ENCODE measurements at regions not wholly inside any gene's neighbourhood (a gene's known extent, or its start where the extent isn't known, plus 50 kb on each side); places are given as distances from the start of the nearest gene placed in this dataset.
"Not testable (repeated sequence)": the region's sequence is repeated elsewhere in the genome, so short reads cannot be mapped to it uniquely, and the experiment has no call there.

GRCh38 chr9:67168530-67169157 lies 176.3 kb upstream of the SPATA31A3 start:
- BruUV-seq (replicated peaks); POLR2A ChIA-PET: not testable (repeated sequence)
- peak; percentile 79 for ATAC-seq

GRCh38 chr9:67166335-67166734 lies 174.0 kb upstream of the SPATA31A3 start:
- not testable (repeated sequence) for ATAC-seq; H3K27me3 ChIP-seq (ENCODE audit: control insufficient read depth, insufficient read depth, low read length)

More at GRCh38 chr9:67168530-67169157, 176.3 kb upstream of the SPATA31A3 start:
- DNase-seq (ENCODE audit: low read depth, low spot score); CTCF ChIA-PET; in situ Hi-C loops (cut with HindIII; ENCODE audit: low pct_unique_long_range_greater_than_20kb, low sequenced_read_pairs); H3K36me3 ChIP-seq (ENCODE audit: control insufficient read depth, insufficient read depth, low read length); H3K9me3 ChIP-seq (ENCODE audit: control insufficient read depth, insufficient read depth, low read depth, low read length); intact Hi-C loops (cut with micrococcal nuclease; ENCODE audit: unreplicated experiment); H3K27me3 ChIP-seq (ENCODE audit: control insufficient read depth, insufficient read depth, low read length); H3K4me1 ChIP-seq (ENCODE audit: control insufficient read depth, insufficient read depth, low read length); H3K27ac ChIP-seq (ENCODE audit: low read length); H3K4me3 ChIP-seq (ENCODE audit: low read depth in 2 of 2, low read length in 2 of 2): not testable (repeated sequence)

GRCh38 chr9:67162827-67163226 lies 170.5 kb upstream of the SPATA31A3 start:
- H3K4me3 ChIP-seq (ENCODE audit: low read depth in 2 of 2, low read length in 2 of 2); in situ Hi-C loops (cut with HindIII; ENCODE audit: low pct_unique_long_range_greater_than_20kb, low sequenced_read_pairs); DNase-seq (ENCODE audit: low read depth, low spot score); intact Hi-C loops (cut with micrococcal nuclease; ENCODE audit: unreplicated experiment); H3K36me3 ChIP-seq (ENCODE audit: control insufficient read depth, insufficient read depth, low read length); POLR2A ChIA-PET; H3K9me3 ChIP-seq (ENCODE audit: control insufficient read depth, insufficient read depth, low read depth, low read length); BruUV-seq (replicated peaks); H3K27me3 ChIP-seq (ENCODE audit: control insufficient read depth, insufficient read depth, low read length); ATAC-seq; H3K4me1 ChIP-seq (ENCODE audit: control insufficient read depth, insufficient read depth, low read length); H3K27ac ChIP-seq (ENCODE audit: low read length); CTCF ChIA-PET: not testable (repeated sequence)

More at GRCh38 chr9:67166335-67166734, 174.0 kb upstream of the SPATA31A3 start:
- DNase-seq (ENCODE audit: low read depth, low spot score); H3K9me3 ChIP-seq (ENCODE audit: control insufficient read depth, insufficient read depth, low read depth, low read length); CTCF ChIA-PET; BruUV-seq (replicated peaks); H3K4me3 ChIP-seq (ENCODE audit: low read depth in 2 of 2, low read length in 2 of 2); POLR2A ChIA-PET; in situ Hi-C loops (cut with HindIII; ENCODE audit: low pct_unique_long_range_greater_than_20kb, low sequenced_read_pairs); H3K36me3 ChIP-seq (ENCODE audit: control insufficient read depth, insufficient read depth, low read length); intact Hi-C loops (cut with micrococcal nuclease; ENCODE audit: unreplicated experiment); H3K27ac ChIP-seq (ENCODE audit: low read length); H3K4me1 ChIP-seq (ENCODE audit: control insufficient read depth, insufficient read depth, low read length): not testable (repeated sequence)

DNA sequence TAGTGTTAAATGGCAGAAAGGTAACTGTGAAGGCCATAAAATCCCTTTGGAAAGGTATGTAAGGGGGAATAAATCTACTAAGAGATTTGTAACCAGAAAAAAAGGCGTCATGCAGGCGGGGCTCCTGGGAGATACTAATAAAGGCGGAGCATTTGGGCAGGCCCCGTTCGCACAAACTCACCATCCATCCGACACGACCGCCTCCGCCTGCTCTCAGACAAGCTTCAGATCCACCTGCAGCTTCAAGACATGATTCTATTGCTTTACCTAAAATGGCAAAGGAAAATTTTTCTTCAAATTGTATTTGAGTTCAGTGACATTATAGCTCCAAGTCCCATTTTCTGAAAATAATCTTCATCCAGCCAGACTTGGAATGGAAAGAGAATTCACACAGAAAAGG lies 162.9 kb upstream of the SPATA31A3 start:
- CTCF ChIA-PET; intact Hi-C loops (cut with micrococcal nuclease; ENCODE audit: unreplicated experiment); BruUV-seq (replicated peaks); H3K27me3 ChIP-seq (ENCODE audit: control insufficient read depth, insufficient read depth, low read length); ATAC-seq; H3K9me3 ChIP-seq (ENCODE audit: control insufficient read depth, insufficient read depth, low read depth, low read length); H3K4me3 ChIP-seq (ENCODE audit: low read depth in 2 of 2, low read length in 2 of 2); H3K27ac ChIP-seq (ENCODE audit: low read length); POLR2A ChIA-PET; in situ Hi-C loops (cut with HindIII; ENCODE audit: low pct_unique_long_range_greater_than_20kb, low sequenced_read_pairs); H3K4me1 ChIP-seq (ENCODE audit: control insufficient read depth, insufficient read depth, low read length); DNase-seq (ENCODE audit: low read depth, low spot score); H3K36me3 ChIP-seq (ENCODE audit: control insufficient read depth, insufficient read depth, low read length): not testable (repeated sequence)

GRCh38 chr9:67153501-67153900 lies 161.2 kb upstream of the SPATA31A3 start:
- POLR2A ChIA-PET; H3K27ac ChIP-seq (ENCODE audit: low read length); DNase-seq (ENCODE audit: low read depth, low spot score); H3K9me3 ChIP-seq (ENCODE audit: control insufficient read depth, insufficient read depth, low read depth, low read length); CTCF ChIA-PET; ATAC-seq; H3K4me1 ChIP-seq (ENCODE audit: control insufficient read depth, insufficient read depth, low read length); H3K36me3 ChIP-seq (ENCODE audit: control insufficient read depth, insufficient read depth, low read length); H3K4me3 ChIP-seq (ENCODE audit: low read depth in 2 of 2, low read length in 2 of 2); intact Hi-C loops (cut with micrococcal nuclease; ENCODE audit: unreplicated experiment); in situ Hi-C loops (cut with HindIII; ENCODE audit: low pct_unique_long_range_greater_than_20kb, low sequenced_read_pairs); H3K27me3 ChIP-seq (ENCODE audit: control insufficient read depth, insufficient read depth, low read length); BruUV-seq (replicated peaks): not testable (repeated sequence)

DNA sequence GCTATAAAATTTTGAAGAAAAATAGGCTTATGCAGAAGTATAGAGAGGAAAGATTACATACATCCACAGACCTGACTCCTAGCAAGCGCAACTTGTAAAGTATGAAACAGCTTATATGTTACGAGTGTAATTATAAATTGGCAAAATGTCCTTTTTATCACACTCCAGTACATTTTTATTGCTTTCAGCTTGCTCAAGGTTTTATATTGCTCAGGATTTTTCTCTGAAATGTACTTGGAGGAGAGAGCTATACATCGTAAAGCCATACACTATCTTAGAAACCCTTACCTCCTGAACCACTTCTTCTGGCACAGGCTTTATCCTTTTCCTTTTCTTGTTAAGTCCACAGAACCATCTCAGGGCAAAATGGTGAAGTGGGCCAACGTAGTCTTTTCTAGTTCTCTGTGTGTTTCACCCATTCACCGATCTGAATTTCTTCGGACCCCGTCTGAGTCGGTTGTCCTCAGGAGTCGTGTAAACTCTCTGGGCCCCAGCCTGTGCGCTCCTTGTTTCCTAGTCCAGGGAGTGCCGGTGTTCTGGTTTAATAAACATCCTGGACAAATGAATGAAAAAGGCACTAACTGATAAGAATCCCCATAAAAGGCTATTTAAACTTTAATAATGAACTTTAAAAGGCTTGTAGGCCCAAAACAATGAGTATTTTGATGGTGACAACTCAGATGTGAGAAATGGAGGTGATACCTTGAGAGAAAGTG lies 150.2 kb upstream of the SPATA31A3 start:
- ATAC-seq; in situ Hi-C loops (cut with HindIII; ENCODE audit: low pct_unique_long_range_greater_than_20kb, low sequenced_read_pairs); H3K36me3 ChIP-seq (ENCODE audit: control insufficient read depth, insufficient read depth, low read length); BruUV-seq (replicated peaks); H3K27me3 ChIP-seq (ENCODE audit: control insufficient read depth, insufficient read depth, low read length); DNase-seq (ENCODE audit: low read depth, low spot score); CTCF ChIA-PET; POLR2A ChIA-PET; H3K4me3 ChIP-seq (ENCODE audit: low read depth in 2 of 2, low read length in 2 of 2); H3K9me3 ChIP-seq (ENCODE audit: control insufficient read depth, insufficient read depth, low read depth, low read length); H3K4me1 ChIP-seq (ENCODE audit: control insufficient read depth, insufficient read depth, low read length); intact Hi-C loops (cut with micrococcal nuclease; ENCODE audit: unreplicated experiment); H3K27ac ChIP-seq (ENCODE audit: low read length): not testable (repeated sequence)

- H3K9me3 ChIP-seq (ENCODE audit: control insufficient read depth, insufficient read depth, low read depth, low read length); CTCF ChIA-PET; DNase-seq (ENCODE audit: low read depth, low spot score); POLR2A ChIA-PET; H3K36me3 ChIP-seq (ENCODE audit: control insufficient read depth, insufficient read depth, low read length); ATAC-seq; in situ Hi-C loops (cut with HindIII; ENCODE audit: low pct_unique_long_range_greater_than_20kb, low sequenced_read_pairs); intact Hi-C loops (cut with micrococcal nuclease; ENCODE audit: unreplicated experiment); H3K27ac ChIP-seq (ENCODE audit: low read length); H3K4me3 ChIP-seq (ENCODE audit: low read depth in 2 of 2, low read length in 2 of 2); H3K4me1 ChIP-seq (ENCODE audit: control insufficient read depth, insufficient read depth, low read length); BruUV-seq (replicated peaks); H3K27me3 ChIP-seq (ENCODE audit: control insufficient read depth, insufficient read depth, low read length): not testable (repeated sequence)
Measured at GRCh38 chr9:67136376-67136775, 144.0 kb upstream of the SPATA31A3 start.

All from Panc1 (cell line).